B cell (primary cell): ENCODE measurements at regions not wholly inside any gene's neighbourhood (a gene's known extent, or its start where the extent isn't known, plus 50 kb on each side); places are given as distances from the start of the nearest gene placed in this dataset.

Experiments used
- EZH2 ChIP-seq: IDR thresholded peaks from 2 replicates; pipeline ENCODE4 v1.6.1; 2012; ENCODE audit warnings: borderline replicate concordance, low read depth, mild to moderate bottlenecking, moderate library complexity, low read length; ENCODE audit not compliant: insufficient read depth, poor library complexity, severe bottlenecking
- TF ChIP-seq, protein P1 (sequence below): fragments of 200-600 bp; IDR thresholded peaks from one replicate; pipeline ENCODE4 v1.8.0; 2022; ENCODE audit warnings: antibody characterized with exemption, mild to moderate bottlenecking

DNA sequence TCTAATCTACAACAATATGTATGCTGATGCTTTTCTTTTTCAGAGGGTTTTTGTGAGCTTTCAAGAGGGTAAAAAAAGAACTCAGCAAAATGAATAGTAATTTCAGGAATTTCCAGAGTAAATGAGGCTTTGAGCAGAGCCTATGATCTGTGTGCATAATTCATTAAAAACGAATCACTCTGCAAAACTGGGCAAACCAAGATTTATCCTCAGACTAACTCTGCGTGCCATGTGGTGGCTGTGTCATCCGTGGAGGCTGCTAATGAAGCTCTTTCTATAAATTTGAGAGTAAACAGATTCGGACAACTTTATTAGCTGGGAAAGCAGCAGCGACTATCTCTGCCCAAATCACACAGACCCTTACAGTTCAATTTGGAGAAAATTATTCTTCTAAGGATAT is 83.8 kb downstream of the FOXL1 start:
- TF ChIP-seq, protein P1, sequence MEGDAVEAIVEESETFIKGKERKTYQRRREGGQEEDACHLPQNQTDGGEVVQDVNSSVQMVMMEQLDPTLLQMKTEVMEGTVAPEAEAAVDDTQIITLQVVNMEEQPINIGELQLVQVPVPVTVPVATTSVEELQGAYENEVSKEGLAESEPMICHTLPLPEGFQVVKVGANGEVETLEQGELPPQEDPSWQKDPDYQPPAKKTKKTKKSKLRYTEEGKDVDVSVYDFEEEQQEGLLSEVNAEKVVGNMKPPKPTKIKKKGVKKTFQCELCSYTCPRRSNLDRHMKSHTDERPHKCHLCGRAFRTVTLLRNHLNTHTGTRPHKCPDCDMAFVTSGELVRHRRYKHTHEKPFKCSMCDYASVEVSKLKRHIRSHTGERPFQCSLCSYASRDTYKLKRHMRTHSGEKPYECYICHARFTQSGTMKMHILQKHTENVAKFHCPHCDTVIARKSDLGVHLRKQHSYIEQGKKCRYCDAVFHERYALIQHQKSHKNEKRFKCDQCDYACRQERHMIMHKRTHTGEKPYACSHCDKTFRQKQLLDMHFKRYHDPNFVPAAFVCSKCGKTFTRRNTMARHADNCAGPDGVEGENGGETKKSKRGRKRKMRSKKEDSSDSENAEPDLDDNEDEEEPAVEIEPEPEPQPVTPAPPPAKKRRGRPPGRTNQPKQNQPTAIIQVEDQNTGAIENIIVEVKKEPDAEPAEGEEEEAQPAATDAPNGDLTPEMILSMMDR, result no peak
- TF ChIP-seq EZH2, result no peak
